HEK293 (cell line): ENCODE measurements at regions not wholly inside any gene's neighbourhood (a gene's known extent, or its start where the extent isn't known, plus 50 kb on each side); places are given as distances from the start of the nearest gene placed in this dataset.
"Not testable (repeated sequence)": the region's sequence is repeated elsewhere in the genome, so short reads cannot be mapped to it uniquely, and the experiment has no call there.

Experiments used
- CTCF ChIA-PET: fragments of 350-600 bp; formaldehyde crosslinking; extraction: SDS; loops from one replicate; lab custom pipeline; 2021; ENCODE audit warnings: antibody characterized with exemption; lab: Yijun Ruan, JAX
- POLR2A ChIA-PET: fragments of 300-600 bp; formaldehyde crosslinking; extraction: SDS; loops from one replicate; lab custom pipeline; 2020; ENCODE audit warnings: antibody characterized with exemption, inconsistent platforms; lab: Yijun Ruan, JAX
- H3K27ac ChIP-seq: fragments of 200-500 bp; sonication (Bioruptor generic); 2 replicates; pipeline ENCODE4 v1.5.1; 2014; ENCODE audit warnings: low read depth, low read length, control low read depth, inconsistent platforms; ENCODE audit errors: extremely low read depth
- H3K36me3 ChIP-seq, 2 experiments: fragments of 200-500 bp in 1 of 2; sonication (Bioruptor generic) in 1 of 2; 1 replicate in 1 of 2; 2 replicates in 1 of 2; pipeline ENCODE4 v1.5.1; 2014 to 2017; ENCODE audit warnings: inconsistent platforms in 2 of 2, low read length in 2 of 2; ENCODE audit not compliant: control insufficient read depth in 2 of 2, insufficient read depth in 1 of 2
- H3K4me1 ChIP-seq: fragments of 200-500 bp; sonication (Bioruptor generic); 2 replicates; pipeline ENCODE4 v1.5.1; 2014; ENCODE audit warnings: mild to moderate bottlenecking, low read length, inconsistent platforms; ENCODE audit not compliant: control insufficient read depth, insufficient read depth
- H3K4me3 ChIP-seq: 2 replicates; pipeline ENCODE4 v1.5.1; 2011; ENCODE audit warnings: low read depth, mild to moderate bottlenecking, control low read depth, low read length, moderate library complexity
- H3K9me3 ChIP-seq: fragments of 200-500 bp; sonication (Bioruptor generic); 2 replicates; pipeline ENCODE4 v1.5.1; 2014; ENCODE audit warnings: low read depth, low read length, inconsistent platforms; ENCODE audit not compliant: control insufficient read depth, insufficient read depth
- KLF1 ChIP-seq: fragments of 450-650 bp; formaldehyde crosslinking; IDR thresholded peaks from 2 replicates; pipeline ENCODE4 v1.5.1; 2016; ENCODE audit warnings: missing biosample characterization, missing genetic modification characterization
- PRDM4 ChIP-seq: fragments of 450-650 bp; formaldehyde crosslinking; IDR thresholded peaks from 2 replicates; pipeline ENCODE4 v1.5.1; 2017; ENCODE audit warnings: missing biosample characterization, missing genetic modification characterization
- SALL2 ChIP-seq: fragments of 450-650 bp; formaldehyde crosslinking; IDR thresholded peaks from 2 replicates; pipeline ENCODE4 v1.5.0; 2017; ENCODE audit warnings: missing biosample characterization, mild to moderate bottlenecking, missing genetic modification characterization, borderline replicate concordance
- ZBTB17 ChIP-seq: fragments of 450-650 bp; formaldehyde crosslinking; IDR thresholded peaks from 2 replicates; pipeline ENCODE4 v1.5.1; 2016; ENCODE audit warnings: missing biosample characterization, missing genetic modification characterization
- ZBTB20 ChIP-seq: fragments of 450-650 bp; formaldehyde crosslinking; IDR thresholded peaks from 2 replicates; pipeline ENCODE4 v1.5.1; 2016; ENCODE audit warnings: missing biosample characterization, missing genetic modification characterization
- ZBTB21 ChIP-seq: fragments of 450-650 bp; formaldehyde crosslinking; IDR thresholded peaks from 2 replicates; pipeline ENCODE4 v1.5.1; 2017; ENCODE audit warnings: missing biosample characterization, missing genetic modification characterization
- ZFP3 ChIP-seq: fragments of 450-650 bp; formaldehyde crosslinking; IDR thresholded peaks from 2 replicates; pipeline ENCODE4 v1.5.1; 2016; ENCODE audit warnings: low read depth, missing biosample characterization, missing genetic modification characterization
- ZNF155 ChIP-seq: fragments of 450-650 bp; formaldehyde crosslinking; IDR thresholded peaks from 2 replicates; pipeline ENCODE4 v1.5.1; 2016; ENCODE audit warnings: missing biosample characterization, missing genetic modification characterization
- ZNF157 ChIP-seq: fragments of 450-650 bp; formaldehyde crosslinking; IDR thresholded peaks from 2 replicates; pipeline ENCODE4 v1.5.1; 2016; ENCODE audit warnings: missing biosample characterization, missing genetic modification characterization
- ZNF16 ChIP-seq: fragments of 450-650 bp; formaldehyde crosslinking; IDR thresholded peaks from 2 replicates; pipeline ENCODE4 v1.5.1; 2016; ENCODE audit warnings: low read depth, missing biosample characterization, missing genetic modification characterization
- ZNF2 ChIP-seq: fragments of 450-650 bp; formaldehyde crosslinking; IDR thresholded peaks from 2 replicates; pipeline ENCODE4 v1.5.1; 2016; ENCODE audit warnings: missing biosample characterization, missing genetic modification characterization
- ZNF23 ChIP-seq: fragments of 450-650 bp; formaldehyde crosslinking; IDR thresholded peaks from 2 replicates; pipeline ENCODE4 v1.5.1; 2016; ENCODE audit warnings: missing biosample characterization, missing genetic modification characterization, borderline replicate concordance
- ZNF248 ChIP-seq: fragments of 450-650 bp; formaldehyde crosslinking; IDR thresholded peaks from 2 replicates; pipeline ENCODE4 v1.5.1; 2017; ENCODE audit warnings: missing biosample characterization, missing genetic modification characterization
- ZNF274 ChIP-seq, 2 experiments: fragments of 200-500 bp in 1 of 2; fragments of 450-650 bp in 1 of 2; sonication (Bioruptor generic) in 1 of 2; formaldehyde crosslinking in 1 of 2; IDR thresholded peaks; 2 replicates each; pipeline versions ENCODE4 v1.5.1 to v1.6.1; 2014 to 2016; ENCODE audit warnings: borderline replicate concordance in 1 of 2, inconsistent platforms in 1 of 2, low read length in 1 of 2, missing biosample characterization in 1 of 2, missing genetic modification characterization in 1 of 2
- ZNF521 ChIP-seq: fragments of 450-650 bp; formaldehyde crosslinking; IDR thresholded peaks from 2 replicates; pipeline ENCODE4 v1.5.1; 2017; ENCODE audit warnings: missing biosample characterization, mild to moderate bottlenecking, missing genetic modification characterization
- ZNF600 ChIP-seq: fragments of 450-650 bp; formaldehyde crosslinking; IDR thresholded peaks from 2 replicates; pipeline ENCODE4 v1.5.1; 2016; ENCODE audit warnings: missing biosample characterization, missing genetic modification characterization
- ZNF629 ChIP-seq: fragments of 450-650 bp; formaldehyde crosslinking; IDR thresholded peaks from 2 replicates; pipeline ENCODE4 v1.5.1; 2017; ENCODE audit warnings: missing biosample characterization, missing genetic modification characterization
- ZNF777 ChIP-seq: fragments of 450-650 bp; formaldehyde crosslinking; IDR thresholded peaks from 2 replicates; pipeline ENCODE4 v1.5.1; 2017; ENCODE audit warnings: missing biosample characterization, missing genetic modification characterization, borderline replicate concordance
- ZNF792 ChIP-seq: fragments of 450-650 bp; formaldehyde crosslinking; IDR thresholded peaks from 2 replicates; pipeline ENCODE4 v1.5.1; 2016; ENCODE audit warnings: missing biosample characterization, missing genetic modification characterization
- TF ChIP-seq, protein P1 (sequence below): sonication (generic); formaldehyde crosslinking; IDR thresholded peaks from 2 replicates; pipeline ENCODE4 v1.8.1; 2022; ENCODE audit warnings: mild to moderate bottlenecking, moderate library complexity, missing genetic modification reagents
- TF ChIP-seq, protein P2 (sequence below): fragments of 450-650 bp; formaldehyde crosslinking; IDR thresholded peaks from 2 replicates; pipeline ENCODE4 v1.5.1; 2016; ENCODE audit warnings: missing biosample characterization, missing genetic modification characterization, low read depth

DNA sequence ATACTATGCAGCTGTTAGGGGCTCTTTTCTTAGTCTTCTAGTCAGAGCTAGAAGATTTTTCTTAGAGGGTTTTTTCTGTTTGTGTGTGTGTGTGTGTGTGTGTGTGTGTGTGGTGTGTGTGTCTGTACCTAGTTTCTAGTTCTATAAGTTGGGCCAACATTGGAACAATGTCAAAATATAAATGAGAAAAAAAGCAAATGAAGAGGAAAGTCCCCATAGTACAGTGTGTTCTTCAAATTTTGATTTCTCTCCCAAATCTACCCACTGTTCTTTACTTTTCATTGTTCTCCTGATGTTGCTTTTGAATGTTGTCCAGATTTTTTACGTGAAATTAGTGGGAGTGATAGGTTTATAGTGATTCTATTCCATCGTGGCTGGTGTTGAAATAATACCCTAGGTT, 2153.4 kb upstream of the RAG2 start (continued):
- TF ChIP-seq ZNF248 (tag by site-specific recombination) (no peak), ZNF792 (tag by site-specific recombination) (no peak)
- TF ChIP-seq, protein P1, sequence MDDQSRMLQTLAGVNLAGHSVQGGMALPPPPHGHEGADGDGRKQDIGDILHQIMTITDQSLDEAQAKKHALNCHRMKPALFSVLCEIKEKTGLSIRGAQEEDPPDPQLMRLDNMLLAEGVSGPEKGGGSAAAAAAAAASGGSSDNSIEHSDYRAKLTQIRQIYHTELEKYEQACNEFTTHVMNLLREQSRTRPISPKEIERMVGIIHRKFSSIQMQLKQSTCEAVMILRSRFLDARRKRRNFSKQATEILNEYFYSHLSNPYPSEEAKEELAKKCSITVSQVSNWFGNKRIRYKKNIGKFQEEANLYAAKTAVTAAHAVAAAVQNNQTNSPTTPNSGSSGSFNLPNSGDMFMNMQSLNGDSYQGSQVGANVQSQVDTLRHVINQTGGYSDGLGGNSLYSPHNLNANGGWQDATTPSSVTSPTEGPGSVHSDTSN (CRISPR knock-in tag), result no peak

GRCh38 chr11:38746516-38746915, 2148.5 kb upstream of the RAG2 start:
- POLR2A ChIA-PET, H3K9me3 ChIP-seq, H3K4me3 ChIP-seq, H3K4me1 ChIP-seq, H3K36me3 ChIP-seq, CTCF ChIA-PET, H3K27ac ChIP-seq: not testable (repeated sequence)

GRCh38 chr11:38723361-38723760, 2125.3 kb upstream of the RAG2 start:
- TF ChIP-seq ZNF155 (tag by site-specific recombination) (no peak), SALL2 (no peak), ZNF274 (IDR thresholded peaks at IDR 0.05; ENCODE audit: low read length) (no peak), ZNF274 (tag by site-specific recombination; IDR thresholded peaks at IDR 0.05; ENCODE audit: borderline replicate concordance) (no peak), ZNF157 (tag by site-specific recombination) (no peak), ZNF777 (tag by site-specific recombination) (no peak), ZNF629 (tag by site-specific recombination) (no peak), ZBTB21 (no peak), ZNF2 (no peak), ZNF23 (no peak), ZNF600 (tag by site-specific recombination) (no peak), ZNF16 (tag by site-specific recombination) (no peak)
- TF ChIP-seq, protein P2, sequence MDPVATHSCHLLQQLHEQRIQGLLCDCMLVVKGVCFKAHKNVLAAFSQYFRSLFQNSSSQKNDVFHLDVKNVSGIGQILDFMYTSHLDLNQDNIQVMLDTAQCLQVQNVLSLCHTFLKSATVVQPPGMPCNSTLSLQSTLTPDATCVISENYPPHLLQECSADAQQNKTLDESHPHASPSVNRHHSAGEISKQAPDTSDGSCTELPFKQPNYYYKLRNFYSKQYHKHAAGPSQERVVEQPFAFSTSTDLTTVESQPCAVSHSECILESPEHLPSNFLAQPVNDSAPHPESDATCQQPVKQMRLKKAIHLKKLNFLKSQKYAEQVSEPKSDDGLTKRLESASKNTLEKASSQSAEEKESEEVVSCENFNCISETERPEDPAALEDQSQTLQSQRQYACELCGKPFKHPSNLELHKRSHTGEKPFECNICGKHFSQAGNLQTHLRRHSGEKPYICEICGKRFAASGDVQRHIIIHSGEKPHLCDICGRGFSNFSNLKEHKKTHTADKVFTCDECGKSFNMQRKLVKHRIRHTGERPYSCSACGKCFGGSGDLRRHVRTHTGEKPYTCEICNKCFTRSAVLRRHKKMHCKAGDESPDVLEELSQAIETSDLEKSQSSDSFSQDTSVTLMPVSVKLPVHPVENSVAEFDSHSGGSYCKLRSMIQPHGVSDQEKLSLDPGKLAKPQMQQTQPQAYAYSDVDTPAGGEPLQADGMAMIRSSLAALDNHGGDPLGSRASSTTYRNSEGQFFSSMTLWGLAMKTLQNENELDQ (tag by site-specific recombination), result no peak
- TF ChIP-seq, protein P1 (CRISPR knock-in tag), result no peak
- Histone ChIP-seq H3K9me3 (no peaks in the 10 kb centered on the region), H3K4me1 (no peaks in the 10 kb centered on the region), H3K36me3 (no peaks in the 10 kb centered on the region), H3K4me3 (no peak overlapping the region), H3K27ac (no peak overlapping the region)
- ChIA-PET POLR2A (no interaction called here), CTCF (no interaction called here)

- ChIA-PET POLR2A (no interaction called here), CTCF (interaction anchor here (1.6 kb wide), 1 partner anchor 69 kb away, joined by 4 read pairs; no protein-coding TSS in a partner anchor)
- Histone ChIP-seq H3K36me3 (no peaks in the 10 kb centered on the region), H3K4me1 (no peaks in the 10 kb centered on the region), H3K4me3 (no peak overlapping the region), H3K9me3 (no peaks in the 10 kb centered on the region), H3K27ac (no peak overlapping the region)
- TF ChIP-seq ZBTB20 (tag by site-specific recombination) (no peak), ZFP3 (tag by site-specific recombination) (no peak), ZNF521 (tag by site-specific recombination) (no peak), PRDM4 (tag by site-specific recombination) (no peak), ZBTB17 (tag by site-specific recombination) (no peak), ZNF155 (tag by site-specific recombination) (no peak), KLF1 (tag by site-specific recombination) (no peak)
Observed at GRCh38 chr11:38721586-38722315, 2123.7 kb upstream of the RAG2 start.
